Smooth muscle cell (in vitro differentiated cells): ENCODE measurements at regions not wholly inside any gene's neighbourhood (a gene's known extent, or its start where the extent isn't known, plus 50 kb on each side); places are given as distances from the start of the nearest gene placed in this dataset.

Source experiments
- DNase-seq: peaks from one replicate; lab custom pipeline; 2025; ENCODE audit not compliant: unreplicated experiment; lab: John Stamatoyannopoulos, UW
- H2AFZ ChIP-seq: fragments of 200-600 bp; sonication (generic); 2 replicates; pipeline ENCODE4 v1.6.0; 2016; ENCODE audit warnings: antibody characterized with exemption, low read depth, mild to moderate bottlenecking
- H3F3A ChIP-seq: fragments of 200-600 bp; sonication (generic); 2 replicates; pipeline ENCODE4 v1.6.0; 2017; ENCODE audit warnings: antibody characterized with exemption, low read depth
- H3K27ac ChIP-seq: fragments of 200-600 bp; sonication (generic); 2 replicates; pipeline ENCODE4 v1.5.1; 2016; ENCODE audit warnings: low read depth, mild to moderate bottlenecking
- H3K27me3 ChIP-seq: fragments of 200-600 bp; sonication (generic); 2 replicates; pipeline ENCODE4 v1.6.1; 2016; ENCODE audit warnings: low read depth, mild to moderate bottlenecking
- H3K36me3 ChIP-seq: fragments of 200-600 bp; sonication (generic); 2 replicates; pipeline ENCODE4 v1.5.1; 2016; ENCODE audit warnings: low read depth
- H3K4me1 ChIP-seq: fragments of 200-600 bp; sonication (generic); 2 replicates; pipeline ENCODE4 v1.5.1; 2016; ENCODE audit warnings: low read depth
- H3K4me2 ChIP-seq: fragments of 200-600 bp; sonication (generic); 2 replicates; pipeline ENCODE4 v1.6.0; 2016; ENCODE audit warnings: mild to moderate bottlenecking
- H3K4me3 ChIP-seq: fragments of 200-600 bp; sonication (generic); 2 replicates; pipeline ENCODE4 v1.5.1; 2016; ENCODE audit warnings: mild to moderate bottlenecking
- H3K79me2 ChIP-seq: fragments of 200-600 bp; sonication (generic); 2 replicates; pipeline ENCODE4 v1.6.0; 2016; ENCODE audit warnings: low read depth, mild to moderate bottlenecking
- H3K9ac ChIP-seq: fragments of 200-600 bp; sonication (generic); 2 replicates; pipeline ENCODE4 v1.6.0; 2016; ENCODE audit warnings: low read depth
- H3K9me3 ChIP-seq: fragments of 200-600 bp; sonication (generic); replicated peaks from 2 replicates; pipeline ENCODE4 v1.5.1; 2016; ENCODE audit warnings: low read depth
- H4K20me1 ChIP-seq: fragments of 200-600 bp; sonication (generic); 2 replicates; pipeline ENCODE4 v1.6.0; 2016; ENCODE audit warnings: low read depth
- WGBS: methylation state at CpG from one replicate; pipeline ENCODE4 v1.1.7; 2016; ENCODE audit warnings: low lambda C conversion rate; 5-methylcytosine and 5-hydroxymethylcytosine counted together
- TF ChIP-seq, protein P1 (sequence below): fragments of 200-600 bp; sonication (generic); IDR thresholded peaks from 2 replicates; pipeline ENCODE4 v1.5.1; 2017; ENCODE audit warnings: borderline replicate concordance, mild to moderate bottlenecking, antibody characterized with exemption; ENCODE audit not compliant: insufficient read depth, poor library complexity, severe bottlenecking

GRCh38 chr11:71116693-71117040, 135.7 kb downstream of the SHANK2 start:
- Histone ChIP-seq H3K9ac (no peak overlapping the region), H3F3A (no peaks in the 10 kb centered on the region), H3K36me3 (no peaks in the 10 kb centered on the region), H3K79me2 (no peaks in the 10 kb centered on the region), H3K27ac (no peak overlapping the region), H4K20me1 (no peaks in the 10 kb centered on the region), H3K4me3 (no peak overlapping the region), H3K4me2 (no peak overlapping the region), H3K27me3 (no peaks in the 10 kb centered on the region), H2AFZ (no peak overlapping the region), H3K9me3 (no peaks in the 10 kb centered on the region), H3K4me1 (no peaks in the 10 kb centered on the region)
- DNase-seq, result no peak
- TF ChIP-seq, protein P1, sequence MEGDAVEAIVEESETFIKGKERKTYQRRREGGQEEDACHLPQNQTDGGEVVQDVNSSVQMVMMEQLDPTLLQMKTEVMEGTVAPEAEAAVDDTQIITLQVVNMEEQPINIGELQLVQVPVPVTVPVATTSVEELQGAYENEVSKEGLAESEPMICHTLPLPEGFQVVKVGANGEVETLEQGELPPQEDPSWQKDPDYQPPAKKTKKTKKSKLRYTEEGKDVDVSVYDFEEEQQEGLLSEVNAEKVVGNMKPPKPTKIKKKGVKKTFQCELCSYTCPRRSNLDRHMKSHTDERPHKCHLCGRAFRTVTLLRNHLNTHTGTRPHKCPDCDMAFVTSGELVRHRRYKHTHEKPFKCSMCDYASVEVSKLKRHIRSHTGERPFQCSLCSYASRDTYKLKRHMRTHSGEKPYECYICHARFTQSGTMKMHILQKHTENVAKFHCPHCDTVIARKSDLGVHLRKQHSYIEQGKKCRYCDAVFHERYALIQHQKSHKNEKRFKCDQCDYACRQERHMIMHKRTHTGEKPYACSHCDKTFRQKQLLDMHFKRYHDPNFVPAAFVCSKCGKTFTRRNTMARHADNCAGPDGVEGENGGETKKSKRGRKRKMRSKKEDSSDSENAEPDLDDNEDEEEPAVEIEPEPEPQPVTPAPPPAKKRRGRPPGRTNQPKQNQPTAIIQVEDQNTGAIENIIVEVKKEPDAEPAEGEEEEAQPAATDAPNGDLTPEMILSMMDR, result no peak
- 93% methylated on average over 8 of the region's 8 CpGs for WGBS

DNA sequence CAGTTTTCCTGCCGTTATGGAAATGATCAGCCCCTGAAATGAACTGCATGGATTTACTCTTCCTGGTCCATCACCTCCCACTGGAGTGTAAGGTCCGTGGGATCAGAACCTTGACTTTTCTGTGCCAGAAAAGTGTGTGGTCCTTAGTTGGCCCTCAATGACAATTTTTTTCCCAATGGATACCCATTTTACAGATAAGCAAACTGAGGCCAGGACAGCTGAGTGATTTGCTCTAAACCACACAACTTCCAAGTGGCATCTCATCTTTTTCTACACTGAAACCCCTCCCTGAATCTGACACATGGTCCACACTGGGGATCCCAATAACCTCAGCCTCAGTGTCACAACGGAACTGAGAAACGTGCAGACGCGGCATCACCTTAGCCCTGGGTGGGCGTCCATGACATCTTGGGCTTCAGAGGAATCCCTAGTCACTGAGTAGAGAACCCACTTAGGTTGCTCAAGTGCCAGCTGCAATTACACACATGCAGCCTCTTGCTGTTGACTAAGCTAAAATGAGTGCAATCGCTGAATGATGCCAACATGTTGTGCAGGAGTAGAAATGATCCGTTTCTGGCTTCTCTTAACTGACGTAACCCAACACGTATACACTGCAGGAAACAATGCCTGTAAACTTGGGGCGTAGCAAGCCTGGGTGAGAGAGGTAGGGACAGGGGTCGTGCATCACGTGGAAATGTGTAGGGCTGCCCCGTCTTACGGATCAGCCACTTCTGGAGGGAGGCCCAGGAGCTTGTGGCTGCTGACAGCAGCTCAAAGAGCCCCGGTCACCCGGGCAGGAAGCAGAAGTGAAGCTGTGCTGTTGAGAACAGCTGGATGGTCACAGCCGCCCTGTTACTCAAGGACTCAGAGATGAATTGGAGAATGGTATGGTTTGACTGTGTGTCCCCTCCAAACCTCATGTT, 136.3 kb downstream of the SHANK2 start:
- H3K4me3 ChIP-seq, result no peak overlapping the region
- no peak overlapping the region for H3K27ac ChIP-seq
- no peak overlapping the region for H2AFZ ChIP-seq
- H3K27me3 ChIP-seq, result no peaks in the 10 kb centered on the region
- H3K79me2 ChIP-seq, result no peaks in the 10 kb centered on the region
- H3K36me3 ChIP-seq, result no peaks in the 10 kb centered on the region
- no peak for DNase-seq
- H3K9ac ChIP-seq, result no peak overlapping the region
- WGBS, result 94% methylated on average over 19 of the region's 19 CpGs
- no peaks in the 10 kb centered on the region for H3F3A ChIP-seq
- H4K20me1 ChIP-seq, result no peaks in the 10 kb centered on the region
- no peaks in the 10 kb centered on the region for H3K4me1 ChIP-seq
- H3K9me3 ChIP-seq, result no peaks in the 10 kb centered on the region
- H3K4me2 ChIP-seq, result no peak overlapping the region
- TF ChIP-seq, protein P1, result no peak

DNA sequence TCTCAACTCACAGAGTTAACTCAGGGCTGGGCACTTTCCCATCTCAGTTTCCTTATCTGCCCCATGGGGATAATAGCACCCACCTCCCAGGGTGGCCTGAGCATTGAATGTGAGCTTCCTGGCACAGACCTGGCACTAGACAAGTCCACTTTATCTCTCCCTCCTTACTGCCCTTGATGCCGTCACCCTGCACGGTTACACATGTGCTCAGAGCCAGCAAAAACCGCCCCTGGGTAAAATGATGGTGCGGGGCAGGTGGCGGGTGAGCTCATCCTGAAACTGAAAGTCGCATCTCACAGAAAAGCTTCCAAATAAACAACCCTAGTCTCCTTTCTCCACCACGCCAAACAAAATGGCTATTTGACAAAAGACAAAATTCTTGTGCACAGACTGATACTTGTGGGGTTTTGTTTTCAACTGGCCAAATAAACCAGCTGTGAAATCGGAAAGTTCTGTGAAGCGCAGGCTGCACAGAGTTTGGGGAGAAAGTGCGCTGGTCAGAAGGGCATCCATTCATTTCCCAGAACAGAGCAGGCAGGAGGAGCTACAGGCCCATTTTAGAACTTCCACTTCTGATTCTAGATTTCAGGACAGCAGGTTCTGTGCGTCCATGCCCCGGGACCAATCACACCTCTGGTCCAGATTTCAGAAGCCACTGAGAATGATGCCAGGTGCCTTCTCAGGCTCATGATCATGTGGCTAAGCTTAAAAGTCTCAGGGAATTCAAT, 138.1 kb downstream of the SHANK2 start:
- Histone ChIP-seq H3K27ac (no peak overlapping the region), H4K20me1 (no peaks in the 10 kb centered on the region), H3K4me3 (no peak overlapping the region), H3F3A (no peaks in the 10 kb centered on the region), H3K4me1 (no peaks in the 10 kb centered on the region), H3K4me2 (no peak overlapping the region), H2AFZ (no peak overlapping the region), H3K79me2 (no peaks in the 10 kb centered on the region), H3K9me3 (no peaks in the 10 kb centered on the region), H3K9ac (no peak overlapping the region), H3K36me3 (no peaks in the 10 kb centered on the region), H3K27me3 (no peaks in the 10 kb centered on the region)
- no peak for DNase-seq
- TF ChIP-seq, protein P1, result no peak
- 95% methylated on average over 12 of the region's 12 CpGs for WGBS
